HCEC 1CT (cell line): ENCODE measurements at regions not wholly inside any gene's neighbourhood (a gene's known extent, or its start where the extent isn't known, plus 50 kb on each side); places are given as distances from the start of the nearest gene placed in this dataset.
"Not testable (repeated sequence)": the region's sequence is repeated elsewhere in the genome, so short reads cannot be mapped to it uniquely, and the experiment has no call there.

Experiments
- DNase-seq: peaks from one replicate; pipeline ENCODE4 v3.0.0-alpha.2; 2017

DNA sequence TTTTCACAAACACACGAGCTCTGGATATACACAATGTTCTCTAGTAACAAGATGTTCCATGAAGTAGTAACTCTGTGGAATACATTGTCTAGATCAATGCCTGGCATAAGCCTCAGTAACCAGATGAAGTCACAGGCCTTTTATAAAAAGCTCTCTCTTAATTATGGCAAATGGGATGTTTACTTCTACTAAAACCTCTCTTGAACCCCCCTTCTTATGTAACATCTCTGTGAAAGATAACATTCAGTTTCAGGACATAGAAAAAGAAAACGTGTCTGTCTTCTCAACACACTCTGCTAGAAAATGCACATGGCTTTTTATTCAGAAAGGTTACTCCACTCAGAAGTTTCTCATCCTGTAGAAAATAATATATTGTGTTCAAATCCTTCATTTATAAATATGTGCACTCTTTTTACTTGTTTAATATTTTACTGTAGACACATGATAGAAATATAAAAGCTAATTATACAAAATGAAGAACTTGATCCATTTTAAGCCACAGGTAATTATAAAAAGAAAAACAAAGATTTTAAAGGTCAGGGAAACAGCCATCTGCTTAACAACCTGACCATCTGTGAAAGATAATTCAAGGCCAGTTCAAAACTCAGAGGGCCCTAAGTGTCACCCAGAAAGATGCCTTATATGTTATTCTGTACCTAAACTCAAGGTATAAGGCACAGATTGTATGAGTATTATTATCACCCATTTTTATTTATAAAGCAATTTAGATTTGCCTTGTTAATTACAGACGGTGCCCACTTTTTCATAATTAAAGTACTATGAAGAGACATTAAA, 812.0 kb downstream of the CDH18 start:
- no peak for DNase-seq

- DNase-seq = no peak
These were observed 808.4 kb downstream of the CDH18 start for GRCh38 chr5:19179571-19179970.

- DNase-seq = peak; percentile 17
These were observed 798.8 kb downstream of the CDH18 start for GRCh38 chr5:19189176-19189575.

- no peak for DNase-seq
These were observed 794.4 kb downstream of the CDH18 start for GRCh38 chr5:19193631-19194030.

GRCh38 chr5:19196631-19197030, 791.4 kb downstream of the CDH18 start:
- DNase-seq = no peak

DNA sequence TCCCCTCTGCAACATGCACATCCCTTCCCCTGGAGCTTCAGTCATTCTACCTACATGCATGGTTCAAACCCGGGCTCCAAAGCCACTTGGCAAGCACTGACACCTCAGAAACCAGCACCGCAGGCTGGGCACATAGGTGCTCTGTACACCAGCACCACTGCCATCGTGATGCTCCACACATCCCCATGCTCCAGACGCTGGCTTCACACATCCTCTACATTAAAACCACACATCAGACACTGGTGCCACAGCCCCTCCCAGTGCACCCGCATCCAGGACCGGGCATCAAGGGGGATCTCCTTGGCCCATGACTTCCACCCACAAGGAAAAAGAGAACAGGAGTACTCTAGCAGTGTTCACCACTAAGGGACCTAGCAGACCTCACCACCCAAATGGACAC, 787.7 kb downstream of the CDH18 start:
- no peak for DNase-seq

DNA sequence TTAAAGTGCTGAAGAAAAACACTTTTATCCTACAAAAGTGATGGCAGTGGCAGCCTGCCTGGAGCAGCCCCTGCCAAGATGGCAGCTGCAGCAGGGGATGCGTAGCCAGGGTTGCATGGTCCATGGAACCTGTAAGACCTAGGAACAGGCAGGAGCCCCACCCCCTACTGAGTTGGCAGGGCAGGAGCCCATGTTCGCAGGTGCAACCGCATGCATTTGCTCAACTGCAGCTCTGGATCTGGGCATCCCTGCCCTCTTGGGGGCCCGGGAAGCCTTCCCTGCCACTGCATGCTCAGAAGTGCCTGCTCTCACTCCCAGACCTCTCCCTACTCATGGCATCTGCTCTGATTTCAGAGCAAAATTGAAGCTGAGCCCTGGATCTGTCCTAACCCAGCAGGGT, 779.6 kb downstream of the CDH18 start:
- no peak for DNase-seq

DNA sequence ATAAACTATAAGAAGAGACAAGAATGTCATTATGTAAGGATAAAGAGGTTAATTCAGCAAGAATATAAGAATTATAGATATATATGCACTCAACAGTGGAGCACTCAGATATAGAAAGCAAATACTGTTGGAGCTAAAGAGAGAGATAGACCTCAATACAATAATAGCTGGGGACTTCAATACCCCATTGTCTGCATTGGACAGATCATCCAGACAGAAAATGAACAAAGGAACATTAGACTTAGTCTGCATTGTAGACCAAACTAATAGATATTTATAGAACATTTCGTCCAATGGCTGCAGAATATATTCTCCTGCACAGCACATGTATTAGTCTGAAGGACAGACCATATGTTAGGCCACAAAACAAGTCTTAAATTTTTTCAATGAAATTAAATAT, 777.1 kb downstream of the CDH18 start:
- DNase-seq = no peak

DNA sequence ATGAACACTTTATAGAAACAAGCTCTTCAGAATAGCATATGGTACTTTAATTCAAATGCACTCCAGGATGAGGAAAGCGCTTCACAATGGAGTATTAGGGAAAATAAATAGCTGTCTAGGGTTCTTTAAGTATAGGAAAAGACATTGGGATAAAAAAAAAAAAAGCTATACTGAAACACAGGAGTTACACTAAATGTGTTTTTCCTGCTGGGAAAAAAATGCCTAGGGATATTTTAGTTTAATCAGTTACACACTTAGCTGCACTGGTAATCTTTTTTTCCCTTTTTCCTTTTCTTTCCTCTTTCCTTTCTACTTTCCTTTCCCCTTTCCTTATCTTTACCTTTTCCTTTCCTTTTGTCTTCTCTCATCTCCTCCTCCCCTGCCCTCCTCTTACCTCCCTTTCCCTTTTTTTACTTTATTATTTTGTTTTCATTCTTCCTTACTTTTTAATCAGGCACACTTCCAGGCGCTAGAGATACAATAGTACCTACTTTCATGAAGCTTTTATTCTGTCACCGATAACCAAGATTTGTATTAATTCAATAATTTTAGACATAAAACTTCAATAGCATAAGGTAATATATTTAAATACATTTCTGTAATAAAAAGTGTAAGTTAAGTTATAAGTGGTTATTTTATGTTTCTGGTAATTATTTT, 758.7 kb downstream of the CDH18 start:
- DNase-seq = no peak

- no peak for DNase-seq
These were observed 754.4 kb downstream of the CDH18 start for GRCh38 chr5:19233573-19233972.

GRCh38 chr5:19235101-19235584, 752.9 kb downstream of the CDH18 start:
- DNase-seq = peak; percentile 34

GRCh38 chr5:19240170-19240569, 747.8 kb downstream of the CDH18 start:
- DNase-seq = peak; percentile 69

GRCh38 chr5:19241690-19242089, 746.3 kb downstream of the CDH18 start:
- DNase-seq = peak; percentile 14

DNA sequence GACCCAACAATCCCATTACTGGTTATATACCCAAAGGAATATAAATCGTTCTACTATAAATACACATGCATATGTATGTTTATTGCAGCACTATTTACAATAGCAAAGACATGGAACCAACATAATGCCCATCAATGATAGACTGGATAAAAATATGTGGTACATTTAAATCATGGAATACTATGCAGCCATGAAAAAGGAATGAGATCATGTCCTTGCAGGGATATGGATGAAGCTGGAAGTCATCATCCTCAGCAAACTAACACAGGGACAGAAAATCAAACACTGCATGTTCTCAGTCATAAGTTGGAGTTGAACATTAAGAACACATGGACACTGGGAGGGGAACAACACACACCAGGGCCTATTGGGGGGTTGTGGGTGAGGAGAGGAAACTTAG, 741.8 kb downstream of the CDH18 start:
- DNase-seq = not testable (repeated sequence)

DNA sequence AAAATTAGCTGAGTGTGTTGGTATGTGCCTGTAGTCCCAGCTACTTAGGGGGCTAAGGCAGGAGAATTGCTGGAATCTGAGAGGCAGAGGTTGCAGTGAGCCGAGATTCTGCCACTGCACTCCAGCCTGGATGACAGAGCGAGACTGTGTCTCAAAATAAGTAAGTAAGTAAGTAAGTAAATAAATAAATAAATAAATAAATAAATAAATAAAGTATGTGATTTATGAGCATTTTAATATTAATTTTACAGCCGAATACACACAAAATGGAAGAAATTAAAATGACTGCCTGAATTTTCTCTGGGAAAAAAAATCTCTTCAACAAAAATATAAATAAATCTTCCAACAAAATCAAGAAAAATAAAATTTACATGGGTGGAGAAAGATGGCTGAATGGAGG, 740.7 kb downstream of the CDH18 start:
- no peak for DNase-seq

- peak; percentile 18 for DNase-seq
These were observed 732.0 kb downstream of the CDH18 start for GRCh38 chr5:19256036-19256435.

DNA sequence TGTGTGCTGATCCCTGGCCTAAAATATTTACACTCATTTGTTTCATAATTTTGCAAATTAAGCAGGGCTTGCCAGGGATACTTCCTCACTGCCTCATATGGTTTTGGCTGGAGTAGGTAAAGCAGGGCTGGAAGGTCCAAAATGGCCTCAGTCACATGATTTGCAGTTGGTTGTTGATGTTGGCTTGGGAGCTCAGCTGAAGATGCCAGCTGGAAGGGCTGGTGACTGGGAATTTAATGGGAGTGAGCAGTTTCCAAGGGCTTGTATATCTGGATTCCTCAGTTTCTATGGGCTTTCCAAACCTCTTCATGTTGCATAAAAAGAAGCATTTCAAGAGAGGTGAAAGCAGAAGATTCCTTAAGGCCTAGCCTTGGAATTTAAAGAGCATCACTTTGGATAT, 729.3 kb downstream of the CDH18 start:
- DNase-seq = no peak

GRCh38 chr5:19261879-19262278, 726.1 kb downstream of the CDH18 start:
- DNase-seq = no peak

DNA sequence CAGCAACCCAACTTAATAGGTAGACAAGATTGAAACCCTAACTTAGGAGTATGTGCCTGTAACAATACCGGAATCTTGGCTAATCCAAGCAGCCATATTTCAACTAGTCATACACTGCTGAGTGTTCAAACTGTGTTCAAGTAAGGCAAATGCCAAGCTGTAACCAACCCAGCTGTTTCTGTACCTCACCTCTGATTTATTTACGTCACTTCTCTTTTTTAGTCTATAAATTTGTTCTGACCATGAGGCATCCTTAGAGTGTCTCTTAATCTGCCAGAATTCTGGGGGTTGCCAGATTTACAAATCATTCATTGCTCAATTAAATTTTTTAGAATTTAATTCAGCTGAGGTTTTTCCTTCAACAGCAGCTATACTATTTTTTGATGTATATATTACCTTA, 723.2 kb downstream of the CDH18 start:
- no peak for DNase-seq

DNA sequence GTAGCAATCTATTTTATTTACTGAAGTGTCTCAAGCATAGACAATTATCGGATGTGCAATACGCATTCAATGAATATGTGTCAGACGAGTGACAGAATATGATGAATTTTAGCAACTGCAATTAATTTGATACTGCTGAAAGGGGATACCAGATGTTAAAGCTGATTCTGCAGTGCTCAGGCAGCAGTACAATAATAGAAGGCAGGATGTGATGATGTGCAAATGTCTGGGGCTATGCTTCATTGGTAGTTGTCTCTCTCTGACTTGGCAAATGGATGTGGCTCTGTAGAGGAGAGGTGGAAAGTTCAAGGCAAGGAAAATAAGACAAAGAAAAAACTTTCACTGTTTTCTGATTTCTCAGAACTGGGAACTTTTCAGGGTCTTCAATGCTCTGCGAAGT, 721.2 kb downstream of the CDH18 start:
- no peak for DNase-seq

GRCh38 chr5:19270153-19270552, 717.8 kb downstream of the CDH18 start:
- DNase-seq = no peak

DNA sequence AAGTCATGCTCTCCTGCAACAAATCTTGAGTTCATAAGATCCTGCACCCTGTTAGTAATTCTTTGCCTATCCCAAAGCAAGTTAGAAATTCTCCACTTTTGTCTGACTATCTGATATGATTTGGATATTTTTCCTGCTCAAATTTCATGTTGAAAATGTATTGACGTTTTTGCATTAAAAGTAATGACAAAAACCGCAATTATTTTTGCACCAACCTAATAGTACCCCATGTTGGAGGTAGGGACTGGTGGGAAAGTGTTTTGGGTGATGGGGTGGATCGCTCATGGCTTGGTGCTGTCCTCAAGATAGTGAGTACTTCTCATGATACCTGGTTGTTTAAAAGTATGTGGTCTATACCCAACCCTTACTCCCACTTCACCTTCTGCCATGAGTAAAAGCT, 713.4 kb downstream of the CDH18 start:
- DNase-seq = no peak

DNA sequence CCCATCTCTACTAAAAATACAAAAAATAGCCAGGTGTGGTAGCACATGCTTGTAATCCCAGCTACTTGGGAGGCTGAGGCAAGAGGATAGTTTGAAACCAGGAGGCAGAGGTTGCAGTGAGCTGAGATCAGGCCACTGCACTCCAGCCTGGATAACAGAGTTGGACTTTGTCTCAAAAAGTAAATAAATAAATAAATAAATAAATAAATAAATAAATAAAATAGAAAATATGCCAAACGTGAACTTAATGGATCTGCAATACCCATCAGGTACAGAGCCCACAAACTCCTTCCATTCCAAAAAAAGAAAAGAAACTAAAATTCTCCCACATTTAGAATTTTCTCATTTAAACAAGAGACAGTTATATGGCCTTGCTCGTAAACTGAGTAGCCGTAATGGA, 702.7 kb downstream of the CDH18 start:
- no peak for DNase-seq

DNA sequence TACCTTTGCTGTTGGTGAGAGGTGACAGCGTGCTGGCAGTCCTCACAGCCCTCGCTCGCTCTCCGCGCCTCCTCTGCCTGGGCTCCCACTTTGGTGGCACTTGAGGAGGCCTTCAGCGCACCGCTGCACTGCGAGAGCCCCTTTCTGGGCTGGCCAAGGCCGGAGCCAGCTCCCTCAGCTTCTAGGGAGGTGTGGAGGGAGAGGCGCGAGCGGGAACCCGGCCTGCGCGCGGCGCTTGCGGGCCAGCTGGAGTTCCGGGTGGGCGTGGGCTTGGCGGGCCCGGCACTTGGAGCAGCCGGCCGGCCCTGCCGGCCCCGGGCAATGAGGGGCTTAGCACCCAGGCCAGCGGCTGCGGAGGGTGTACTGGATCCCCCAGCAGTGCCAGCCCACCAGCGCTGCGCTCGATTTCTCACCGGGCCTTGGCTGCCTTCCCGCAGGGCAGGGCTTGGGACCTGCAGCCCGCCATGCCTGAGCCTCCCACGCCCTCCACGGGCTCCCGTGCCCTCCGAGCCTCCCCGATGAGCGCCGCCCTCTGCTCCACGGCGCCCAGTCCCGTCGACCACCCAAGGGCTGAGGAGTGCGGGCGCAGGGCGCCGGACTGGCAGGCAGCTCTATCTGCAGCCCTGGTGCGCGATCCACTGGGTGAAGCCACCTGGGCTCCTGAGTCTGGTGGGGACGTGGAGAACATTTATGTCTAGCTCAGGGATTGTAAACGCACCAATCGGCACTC, 700.3 kb downstream of the CDH18 start:
- not testable (repeated sequence) for DNase-seq
